ENCODE measurements at regions not wholly inside any gene's neighbourhood (a gene's known extent, or its start where the extent isn't known, plus 50 kb on each side); places are given as distances from the start of the nearest gene placed in this dataset.

DNA sequence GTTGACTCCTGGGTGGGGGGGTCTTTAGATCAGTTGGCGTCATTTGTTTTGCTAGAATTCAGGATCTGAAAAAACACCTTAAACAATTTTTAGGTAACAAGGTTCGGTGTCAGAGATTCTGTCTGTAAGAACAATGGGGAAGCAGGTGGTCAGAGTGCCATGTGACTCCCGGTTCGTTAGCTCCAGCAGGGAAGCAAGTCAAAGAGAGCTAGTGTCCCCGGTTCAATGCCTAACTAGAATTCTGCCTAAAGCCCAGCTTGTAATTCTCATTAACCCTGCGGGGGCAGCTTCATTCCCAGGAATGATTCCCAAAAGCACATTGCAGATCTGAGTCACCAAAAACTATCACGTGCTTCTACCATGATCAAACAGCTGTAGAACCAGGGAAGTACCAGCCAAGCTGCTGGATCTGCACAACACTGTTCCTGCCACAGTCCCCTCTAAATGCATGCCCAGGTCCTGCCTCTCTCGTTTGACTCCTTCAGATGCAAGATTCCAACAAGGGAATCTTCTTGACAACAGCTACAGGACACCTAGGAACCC is 664.3 kb upstream of the CELF2 start:
- TF ChIP-seq, protein P1, sequence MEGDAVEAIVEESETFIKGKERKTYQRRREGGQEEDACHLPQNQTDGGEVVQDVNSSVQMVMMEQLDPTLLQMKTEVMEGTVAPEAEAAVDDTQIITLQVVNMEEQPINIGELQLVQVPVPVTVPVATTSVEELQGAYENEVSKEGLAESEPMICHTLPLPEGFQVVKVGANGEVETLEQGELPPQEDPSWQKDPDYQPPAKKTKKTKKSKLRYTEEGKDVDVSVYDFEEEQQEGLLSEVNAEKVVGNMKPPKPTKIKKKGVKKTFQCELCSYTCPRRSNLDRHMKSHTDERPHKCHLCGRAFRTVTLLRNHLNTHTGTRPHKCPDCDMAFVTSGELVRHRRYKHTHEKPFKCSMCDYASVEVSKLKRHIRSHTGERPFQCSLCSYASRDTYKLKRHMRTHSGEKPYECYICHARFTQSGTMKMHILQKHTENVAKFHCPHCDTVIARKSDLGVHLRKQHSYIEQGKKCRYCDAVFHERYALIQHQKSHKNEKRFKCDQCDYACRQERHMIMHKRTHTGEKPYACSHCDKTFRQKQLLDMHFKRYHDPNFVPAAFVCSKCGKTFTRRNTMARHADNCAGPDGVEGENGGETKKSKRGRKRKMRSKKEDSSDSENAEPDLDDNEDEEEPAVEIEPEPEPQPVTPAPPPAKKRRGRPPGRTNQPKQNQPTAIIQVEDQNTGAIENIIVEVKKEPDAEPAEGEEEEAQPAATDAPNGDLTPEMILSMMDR (optimal IDR thresholded peaks at IDR 0.05 in 1 of 3, IDR thresholded peaks at IDR 0.05 in 1 of 3, conservative IDR thresholded peaks at IDR 0.05 in 1 of 3; ENCODE audit: extremely low read depth in 1 of 3, insufficient read depth in 2 of 3, low read length in 3 of 3) = no peak
- TF ChIP-seq EZH2 (IDR thresholded peaks at IDR 0.05; ENCODE audit: low read length) = no peak
